Right ventricle myocardium inferior (tissue), 1 donor: ENCODE measurements at regions not wholly inside any gene's neighbourhood (a gene's known extent, or its start where the extent isn't known, plus 50 kb on each side); places are given as distances from the start of the nearest gene placed in this dataset.
"Not testable (repeated sequence)": the region's sequence is repeated elsewhere in the genome, so short reads cannot be mapped to it uniquely, and the experiment has no call there.

Source experiments
- ATAC-seq: fragments of 200-7000 bp; cut with Tn5 transposase; one replicate; pipeline ENCODE4 v1.9.1; 2020; ENCODE audit warnings: mild to moderate bottlenecking, moderate library complexity
- DNase-seq: peaks from one replicate; pipeline ENCODE4 v3.0.0; 2021; ENCODE audit errors: missing footprints
- intact Hi-C: fragments of 100-400 bp; cut with DNase I; formaldehyde crosslinking; loops from one replicate; pipeline ENCODE4 v1.11.0; 2022
- donor health status: DM: no; HTN: yes; CAD: no; lungs with severe emphysema.

GRCh38 chr14:23883684-23884540 is 69.7 kb upstream of the DHRS4 start:
- ATAC-seq = no peak
- intact Hi-C loops = no loop called here
- DNase-seq = no peak

DNA sequence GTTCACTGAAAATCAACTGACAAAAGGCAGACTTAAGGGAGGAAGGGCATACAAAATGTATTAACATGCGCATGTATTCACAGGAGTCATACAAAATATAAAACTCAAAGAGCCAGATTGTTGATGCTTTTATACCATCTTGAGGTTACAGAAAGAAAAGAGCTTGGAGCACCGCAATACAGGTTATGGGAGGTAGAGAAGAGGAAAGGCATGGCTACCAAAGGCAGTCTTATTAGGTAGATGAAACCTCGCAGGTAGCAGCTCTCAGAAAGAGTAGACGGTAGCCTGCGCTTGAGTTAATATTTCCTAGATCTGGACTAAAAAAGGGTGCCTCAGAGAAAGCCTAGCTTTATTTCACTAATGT is 69.0 kb upstream of the DHRS4 start:
- ATAC-seq (no peak), DNase-seq (no peak)
- intact Hi-C loops = no loop called here

DNA sequence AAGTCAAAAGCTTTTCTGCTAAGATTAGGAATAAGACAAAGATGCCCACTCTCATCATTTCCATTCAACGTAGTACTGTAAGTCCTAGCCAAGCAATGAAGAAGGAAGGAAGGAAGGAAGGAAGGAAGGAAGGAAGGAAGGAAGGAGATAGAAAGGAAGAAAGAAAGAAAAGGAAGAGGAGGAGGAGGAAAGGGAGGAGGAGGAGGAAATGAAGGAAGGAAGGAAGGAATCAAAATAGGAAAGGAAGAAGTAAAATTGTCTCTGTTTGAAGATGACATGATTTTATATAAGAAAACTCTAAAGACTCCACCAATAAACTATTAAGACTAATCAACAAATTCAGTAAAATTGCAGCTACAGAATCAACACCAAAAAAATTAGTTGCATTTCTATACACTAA is 66.0 kb upstream of the DHRS4 start:
- intact Hi-C loops = no loop called here
- ATAC-seq (no peak), DNase-seq (no peak)

- DNase-seq, ATAC-seq, intact Hi-C loops: not testable (repeated sequence)
These were observed 61.9 kb upstream of the DHRS4 start for GRCh38 chr14:23891717-23892116.

- DNase-seq, ATAC-seq, intact Hi-C loops: not testable (repeated sequence)
These were observed 61.3 kb upstream of the DHRS4 start for GRCh38 chr14:23892289-23892688.

DNA sequence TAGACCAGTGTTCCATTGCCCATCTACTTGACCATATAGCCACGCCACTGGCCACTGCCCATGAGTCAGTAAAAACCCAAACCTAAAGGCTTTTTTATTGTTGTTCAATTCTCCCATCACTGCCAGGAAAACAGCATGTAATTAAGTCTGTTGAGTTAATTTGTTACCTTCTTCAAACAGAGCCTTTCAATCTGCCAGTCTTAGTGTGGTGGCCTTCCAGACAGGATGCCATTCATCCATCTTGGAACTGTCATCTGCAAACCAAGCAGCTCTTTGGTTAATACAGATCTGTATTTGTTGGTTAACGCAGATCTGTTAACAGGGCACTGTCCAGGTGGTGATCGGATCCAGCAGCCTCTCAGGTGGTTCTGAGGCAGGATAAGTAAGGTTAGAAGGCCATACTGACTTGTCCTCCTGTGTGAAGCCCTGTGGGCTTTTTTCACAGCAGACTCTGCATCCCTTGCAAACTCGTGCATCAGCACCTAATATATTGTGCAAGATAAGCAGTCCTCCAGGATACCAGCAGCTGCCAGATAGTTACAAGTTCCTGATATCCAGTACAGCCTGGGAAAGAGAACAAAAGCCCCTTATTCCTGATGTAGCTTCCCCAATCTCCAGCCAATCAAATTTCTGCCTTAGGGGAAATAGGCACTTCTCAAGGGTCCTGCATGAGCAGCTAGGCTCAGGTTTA is 59.1 kb upstream of the DHRS4 start:
- ATAC-seq (no peak), DNase-seq (no peak)
- intact Hi-C loops = no loop called here

GRCh38 chr14:23895053-23895419 is 58.5 kb upstream of the DHRS4 start:
- no peak for DNase-seq
- no peak for ATAC-seq
- intact Hi-C loops = no loop called here

DNA sequence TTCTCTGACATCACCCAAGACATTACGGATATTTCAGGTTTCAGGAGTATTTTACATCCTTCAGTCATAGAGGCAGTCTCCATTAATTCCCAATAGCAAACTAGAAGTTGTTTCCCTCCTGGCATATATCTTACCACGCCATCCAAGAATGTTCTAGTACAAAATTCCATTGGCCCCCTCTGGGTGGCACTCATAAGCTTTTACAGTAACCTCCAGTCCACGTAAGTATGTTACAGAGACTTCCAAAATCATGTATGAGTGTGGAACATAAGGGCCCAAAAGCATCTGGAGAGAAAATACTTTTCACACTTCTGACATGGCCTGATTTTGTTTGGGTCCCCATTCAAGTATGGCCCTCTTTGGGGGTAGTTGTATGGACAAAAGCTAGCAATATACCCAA is 58.1 kb upstream of the DHRS4 start:
- DNase-seq (no peak), ATAC-seq (peak; percentile 42)
- intact Hi-C loops = no loop called here

GRCh38 chr14:23896609-23897153 is 56.9 kb upstream of the DHRS4 start:
- intact Hi-C loops = no loop called here
- DNase-seq (no peak), ATAC-seq (no peak)

GRCh38 chr14:23897291-23897690 is 56.3 kb upstream of the DHRS4 start:
- intact Hi-C loops, DNase-seq, ATAC-seq: not testable (repeated sequence)

GRCh38 chr14:23898359-23898758 is 55.2 kb upstream of the DHRS4 start:
- ATAC-seq, DNase-seq, intact Hi-C loops: not testable (repeated sequence)

DNA sequence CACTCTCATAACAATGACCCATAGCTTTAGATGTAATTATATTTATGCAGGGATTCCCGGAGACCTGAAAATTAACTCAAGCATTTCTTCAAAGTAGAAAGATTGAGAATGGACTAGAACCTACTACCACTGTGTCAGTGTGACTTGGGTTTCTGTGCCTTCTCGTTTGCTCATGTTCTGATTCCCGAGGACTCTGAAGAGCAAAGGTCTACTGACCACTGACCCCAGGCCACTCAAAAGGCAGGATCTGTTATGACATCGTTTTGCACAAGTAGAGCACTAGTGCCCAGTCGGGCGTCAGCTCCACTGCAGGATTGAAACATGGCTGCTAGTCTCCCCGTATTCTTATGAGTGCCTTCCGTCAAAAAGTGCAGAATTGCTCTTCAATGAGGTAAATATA is 53.8 kb upstream of the DHRS4 start:
- intact Hi-C loops = no loop called here
- DNase-seq (no peak), ATAC-seq (no peak)

GRCh38 chr14:23903442-23903841 is 50.1 kb upstream of the DHRS4 start:
- DNase-seq (no peak), ATAC-seq (no peak)
- intact Hi-C loops = no loop called here
